Uterus (tissue), 2 donors: ENCODE measurements at regions not wholly inside any gene's neighbourhood (a gene's known extent, or its start where the extent isn't known, plus 50 kb on each side); places are given as distances from the start of the nearest gene placed in this dataset.

Experiments
- POLR2A ChIP-seq, 2 donors: fragments of 450-650 bp; IDR thresholded peaks; one replicate each; pipeline ENCODE4 v1.6.1; 2016; ENCODE audit warnings: antibody characterized with exemption in 2 of 2, mild to moderate bottlenecking in 1 of 2, moderate library complexity in 1 of 2
- TF ChIP-seq, protein P1 (sequence below), 4 experiments: fragments of 200-600 bp in 2 of 4; fragments of 450-650 bp in 2 of 4; sonication (generic) in 2 of 4; IDR thresholded peaks; one replicate each; pipeline ENCODE4 v1.5.1; 2016 to 2019; ENCODE audit warnings: antibody characterized with exemption in 4 of 4, mild to moderate bottlenecking in 2 of 4, moderate library complexity in 1 of 4

- TF ChIP-seq, protein P1, sequence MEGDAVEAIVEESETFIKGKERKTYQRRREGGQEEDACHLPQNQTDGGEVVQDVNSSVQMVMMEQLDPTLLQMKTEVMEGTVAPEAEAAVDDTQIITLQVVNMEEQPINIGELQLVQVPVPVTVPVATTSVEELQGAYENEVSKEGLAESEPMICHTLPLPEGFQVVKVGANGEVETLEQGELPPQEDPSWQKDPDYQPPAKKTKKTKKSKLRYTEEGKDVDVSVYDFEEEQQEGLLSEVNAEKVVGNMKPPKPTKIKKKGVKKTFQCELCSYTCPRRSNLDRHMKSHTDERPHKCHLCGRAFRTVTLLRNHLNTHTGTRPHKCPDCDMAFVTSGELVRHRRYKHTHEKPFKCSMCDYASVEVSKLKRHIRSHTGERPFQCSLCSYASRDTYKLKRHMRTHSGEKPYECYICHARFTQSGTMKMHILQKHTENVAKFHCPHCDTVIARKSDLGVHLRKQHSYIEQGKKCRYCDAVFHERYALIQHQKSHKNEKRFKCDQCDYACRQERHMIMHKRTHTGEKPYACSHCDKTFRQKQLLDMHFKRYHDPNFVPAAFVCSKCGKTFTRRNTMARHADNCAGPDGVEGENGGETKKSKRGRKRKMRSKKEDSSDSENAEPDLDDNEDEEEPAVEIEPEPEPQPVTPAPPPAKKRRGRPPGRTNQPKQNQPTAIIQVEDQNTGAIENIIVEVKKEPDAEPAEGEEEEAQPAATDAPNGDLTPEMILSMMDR (IDR thresholded peaks at IDR 0.05) = no peak
- TF ChIP-seq POLR2A (IDR thresholded peaks at IDR 0.05) = no peak
Measured at GRCh38 chr5:158246661-158247060, 387.7 kb upstream of the CLINT1 start.
